HCT116 (cell line): ENCODE measurements at regions not wholly inside any gene's neighbourhood (a gene's known extent, or its start where the extent isn't known, plus 50 kb on each side); places are given as distances from the start of the nearest gene placed in this dataset.

Experiments
- ATAC-seq: fragments of 200-7000 bp; cut with Tn5 transposase; 2 replicates; pipeline ENCODE4 v1.9.1; 2020; ENCODE audit warnings: mild to moderate bottlenecking, moderate library complexity
- BruUV-seq: library from RNA; stranded (reverse); fragments of 400-500 nt; replicated peaks from 2 replicates; lab custom pipeline; 2021; lab: Mats Ljungman, UMichigan
- CTCF ChIA-PET: fragments of 300-600 bp; sonication (Branson Sonifier 250); formaldehyde crosslinking; loops from one replicate; lab custom pipeline; 2021; ENCODE audit warnings: antibody characterized with exemption; lab: Charles Lee
- POLR2A ChIA-PET: fragments of 300-600, 350-600 bp; sonication (Branson Sonifier 250); formaldehyde crosslinking; loops from one replicate; lab custom pipeline; 2021; ENCODE audit warnings: antibody characterized with exemption; lab: Charles Lee
- RAD21 ChIA-PET, 2 experiments: fragments of 300-600 bp; sonication (Branson Sonifier 250); formaldehyde crosslinking; loops; one replicate each; lab custom pipeline; 2023; ENCODE audit warnings: low total read pairs in 2 of 2; ENCODE audit not compliant: uncharacterized antibody in 2 of 2, unreplicated experiment in 2 of 2, low non-redundant PET in 1 of 2; lab: Charles Lee
- DNase-seq: peaks from one replicate; pipeline ENCODE4 v3.0.0-alpha.2; 2010; ENCODE audit warnings: low read depth, low spot score
- H2AFZ ChIP-seq: fragments of 200-600 bp; shearing (Covaris generic), sonication (generic); 2 replicates; pipeline ENCODE4 v1.6.1; 2017; ENCODE audit warnings: low read depth, mixed run types, mixed read lengths, antibody characterized with exemption, low read length; ENCODE audit not compliant: poor library complexity, severe bottlenecking
- H3K27ac ChIP-seq: 2 replicates; pipeline ENCODE4 v1.5.1; 2012; ENCODE audit warnings: low read depth, low read length
- H3K27me3 ChIP-seq: fragments of 200-600 bp; sonication (generic); 2 replicates; pipeline ENCODE4 v1.6.1; 2016; ENCODE audit warnings: mixed run types, low read length, mixed read lengths; ENCODE audit not compliant: insufficient read depth
- H3K36me3 ChIP-seq, 2 experiments: fragments of 200-500 bp in 1 of 2; fragments of 200-600 bp in 1 of 2; sonication (Bioruptor generic) in 1 of 2; sonication (generic) in 1 of 2; 2 replicates each; pipeline versions ENCODE4 v1.5.1 to v1.6.1; 2014 to 2016; ENCODE audit warnings: low read length in 2 of 2, inconsistent platforms in 1 of 2, mixed read lengths in 1 of 2, mixed run types in 1 of 2; ENCODE audit not compliant: insufficient read depth in 2 of 2, control insufficient read depth in 1 of 2
- H3K4me1 ChIP-seq, 2 experiments: fragments of 200-600 bp in 1 of 2; sonication (generic) in 1 of 2; 2 replicates each; pipeline versions ENCODE4 v1.5.1 to v1.6.1; 2012 to 2017; ENCODE audit warnings: low read length in 2 of 2, inconsistent platforms in 1 of 2, mild to moderate bottlenecking in 1 of 2, mixed read lengths in 1 of 2, mixed run types in 1 of 2, moderate library complexity in 1 of 2; ENCODE audit not compliant: insufficient read depth in 2 of 2, control insufficient read depth in 1 of 2
- H3K4me2 ChIP-seq: fragments of 200-600 bp; sonication (generic); 2 replicates; pipeline ENCODE4 v1.6.1; 2017; ENCODE audit warnings: mixed run types, low read length, mixed read lengths
- H3K4me3 ChIP-seq, 2 experiments: fragments of 200-600 bp in 1 of 2; sonication (generic) in 1 of 2; replicated peaks in 1 of 2; 2 replicates each; pipeline ENCODE4 v1.5.1; 2011 to 2016; ENCODE audit warnings: low read length in 2 of 2, control low read depth in 1 of 2, low read depth in 1 of 2, mild to moderate bottlenecking in 1 of 2, mixed read lengths in 1 of 2, mixed run types in 1 of 2
- H3K79me2 ChIP-seq: fragments of 200-600 bp; sonication (generic); 2 replicates; pipeline ENCODE4 v1.6.1; 2017; ENCODE audit warnings: mild to moderate bottlenecking, mixed run types, low read length, moderate library complexity, mixed read lengths; ENCODE audit not compliant: insufficient read depth
- H3K9ac ChIP-seq: fragments of 200-600 bp; sonication (generic); 2 replicates; pipeline ENCODE4 v1.6.1; 2016; ENCODE audit warnings: low read length, mixed read lengths
- H3K9me2 ChIP-seq: fragments of 200-600 bp; sonication (generic), shearing (Covaris generic); 2 replicates; pipeline ENCODE4 v1.6.1; 2017; ENCODE audit warnings: mixed run types, mild to moderate bottlenecking, moderate library complexity; ENCODE audit not compliant: insufficient read depth
- H3K9me3 ChIP-seq, 2 experiments: fragments of 200-500 bp in 1 of 2; fragments of 200-600 bp in 1 of 2; sonication (Bioruptor generic) in 1 of 2; sonication (generic) in 1 of 2; 2 replicates each; pipeline ENCODE4 v1.6.1; 2014 to 2017; ENCODE audit warnings: low read length in 2 of 2, mixed read lengths in 2 of 2, inconsistent platforms in 1 of 2, low read depth in 1 of 2, mild to moderate bottlenecking in 1 of 2, mixed run types in 1 of 2, moderate library complexity in 1 of 2; ENCODE audit not compliant: control insufficient read depth in 1 of 2, insufficient read depth in 1 of 2
- H4K20me1 ChIP-seq: fragments of 200-600 bp; sonication (generic), shearing (Covaris generic); 2 replicates; pipeline ENCODE4 v1.6.1; 2017; ENCODE audit warnings: mixed run types, mild to moderate bottlenecking, moderate library complexity; ENCODE audit not compliant: insufficient read depth
- CBX3 ChIP-seq: IDR thresholded peaks from 2 replicates; pipeline ENCODE4 v1.6.1; 2012; ENCODE audit warnings: low read depth
- CEBPB ChIP-seq: IDR thresholded peaks from 2 replicates; pipeline ENCODE4 v1.6.1; 2012; ENCODE audit warnings: low read depth
- CTCF ChIP-seq, 3 experiments: fragments of 200-600 bp in 1 of 3; sonication (generic) in 1 of 3; IDR thresholded peaks in 2 of 3; conservative IDR thresholded peaks in 1 of 3; 2 replicates each; pipeline ENCODE4 v1.5.1; 2012 to 2017; ENCODE audit warnings: low read depth in 2 of 3, low read length in 2 of 3, antibody characterized with exemption in 1 of 3, borderline replicate concordance in 1 of 3, control low read depth in 1 of 3, mild to moderate bottlenecking in 1 of 3, mixed read lengths in 1 of 3, mixed run types in 1 of 3, moderate library complexity in 1 of 3; ENCODE audit not compliant: insufficient read depth in 1 of 3
- EGR1 ChIP-seq: IDR thresholded peaks from 2 replicates; pipeline ENCODE4 v1.6.1; 2012; ENCODE audit warnings: low read depth
- ELF1 ChIP-seq: IDR thresholded peaks from 2 replicates; pipeline ENCODE4 v1.6.1; 2012; ENCODE audit warnings: low read depth, borderline replicate concordance
- EZH2 ChIP-seq: fragments of 200-600 bp; sonication (generic); IDR thresholded peaks from 2 replicates; pipeline ENCODE4 v1.6.1; 2017; ENCODE audit warnings: antibody characterized with exemption, mixed run types
- EZH2phosphoT487 ChIP-seq: fragments of 200-600 bp; IDR thresholded peaks from 2 replicates; pipeline ENCODE4 v1.6.1; 2018; ENCODE audit warnings: antibody characterized with exemption, borderline replicate concordance
- FOSL1 ChIP-seq: IDR thresholded peaks from 2 replicates; pipeline ENCODE4 v1.6.1; 2012; ENCODE audit warnings: low read depth
- POLR2AphosphoS5 ChIP-seq: IDR thresholded peaks from 2 replicates; pipeline ENCODE4 v1.6.1; 2011; ENCODE audit warnings: mild to moderate bottlenecking, low read depth, low read length, moderate library complexity
- RAD21 ChIP-seq: IDR thresholded peaks from 2 replicates; pipeline ENCODE4 v1.6.1; 2012; ENCODE audit warnings: low read depth, mild to moderate bottlenecking
- REST ChIP-seq: IDR thresholded peaks from 2 replicates; pipeline ENCODE4 v1.6.1; 2012; ENCODE audit warnings: low read depth
- SIN3A ChIP-seq: IDR thresholded peaks from 2 replicates; pipeline ENCODE4 v1.6.1; 2012; ENCODE audit warnings: low read depth
- SP1 ChIP-seq: IDR thresholded peaks from 2 replicates; pipeline ENCODE4 v1.6.1; 2012; ENCODE audit warnings: low read depth
- TCF7L2 ChIP-seq: IDR thresholded peaks from 2 replicates; pipeline ENCODE4 v1.7.0; 2011; ENCODE audit warnings: borderline replicate concordance, inconsistent platforms; ENCODE audit not compliant: insufficient read depth, insufficient read length; ENCODE audit errors: extremely low read depth
- ZFX ChIP-seq: fragments of 450-650 bp; IDR thresholded peaks from 2 replicates; pipeline ENCODE4 v1.6.1; 2017
- ZNF274 ChIP-seq: fragments of 200-500 bp; sonication (Bioruptor generic); IDR thresholded peaks from 2 replicates; pipeline ENCODE4 v1.6.1; 2014; ENCODE audit warnings: mild to moderate bottlenecking, low read depth, low read length, inconsistent platforms
- intact Hi-C: fragments of 100-400 bp; cut with micrococcal nuclease; formaldehyde crosslinking; loops from 2 replicates; pipeline ENCODE4 v1.10.0; 2022
- TF ChIP-seq, protein P1 (sequence below): IDR thresholded peaks from 2 replicates; pipeline ENCODE4 v1.6.1; 2012
- TF ChIP-seq, protein P2 (sequence below): IDR thresholded peaks from 2 replicates; pipeline ENCODE4 v1.6.1; 2011; ENCODE audit warnings: mild to moderate bottlenecking, low read length, moderate library complexity; ENCODE audit not compliant: insufficient replicate concordance; ENCODE audit errors: extremely low read depth
- TF ChIP-seq, protein P3 (sequence below): IDR thresholded peaks from 2 replicates; pipeline ENCODE4 v1.6.1; 2012

DNA sequence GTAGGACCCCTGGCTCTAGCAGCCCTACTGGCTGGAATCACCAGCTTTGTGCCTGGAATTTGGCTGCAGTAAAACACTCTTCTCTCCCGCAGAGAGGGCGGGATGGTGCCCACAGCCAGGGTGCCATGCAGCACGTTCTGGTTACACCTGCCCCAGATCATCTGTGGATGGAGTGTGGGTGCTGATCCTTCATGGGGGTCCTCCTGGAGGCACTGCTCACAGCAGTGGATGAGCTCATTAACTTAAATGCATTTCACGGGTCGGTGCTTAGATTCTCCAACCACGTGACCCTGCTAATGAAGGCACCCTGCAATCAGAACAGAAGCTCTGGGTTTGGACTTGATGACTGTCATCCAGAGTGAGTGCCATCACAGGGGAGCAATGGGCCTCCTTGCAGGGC lies 138.6 kb upstream of the AFDN start:
- no peaks in the 10 kb centered on the region for H3K27me3 ChIP-seq
- RAD21 ChIA-PET, result no interaction called here
- POLR2A ChIA-PET, result no interaction called here

More for the DNA sequence above, 138.6 kb upstream of the AFDN start:
- Histone ChIP-seq H4K20me1 (no peaks in the 10 kb centered on the region), H3K27ac (no peak overlapping the region), H3K9ac (no peak overlapping the region), H3K9me3 (no peaks in the 10 kb centered on the region), H3K4me2 (no peak overlapping the region), H3K79me2 (no peaks in the 10 kb centered on the region)
- no peak for DNase-seq
- ATAC-seq, result no peak
- CTCF ChIA-PET, result no interaction called here
- TF ChIP-seq REST (no peak), ZNF274 (no peak), TCF7L2 (no peak), SP1 (no peak), CEBPB (no peak), FOSL1 (no peak), ZFX (no peak), POLR2AphosphoS5 (no peak), EZH2phosphoT487 (no peak), CBX3 (no peak), EZH2 (no peak), SIN3A (no peak), EGR1 (no peak), RAD21 (no peak), CTCF (IDR thresholded peaks at IDR 0.05 in 2 of 3, conservative IDR thresholded peaks at IDR 0.05 in 1 of 3; ENCODE audit: borderline replicate concordance in 1 of 3, insufficient read depth in 1 of 3, low read depth in 2 of 3, low read length in 2 of 3) (no peak), ELF1 (no peak)
- TF ChIP-seq, protein P1, sequence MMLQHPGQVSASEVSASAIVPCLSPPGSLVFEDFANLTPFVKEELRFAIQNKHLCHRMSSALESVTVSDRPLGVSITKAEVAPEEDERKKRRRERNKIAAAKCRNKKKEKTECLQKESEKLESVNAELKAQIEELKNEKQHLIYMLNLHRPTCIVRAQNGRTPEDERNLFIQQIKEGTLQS, result no peak
- TF ChIP-seq, protein P2, sequence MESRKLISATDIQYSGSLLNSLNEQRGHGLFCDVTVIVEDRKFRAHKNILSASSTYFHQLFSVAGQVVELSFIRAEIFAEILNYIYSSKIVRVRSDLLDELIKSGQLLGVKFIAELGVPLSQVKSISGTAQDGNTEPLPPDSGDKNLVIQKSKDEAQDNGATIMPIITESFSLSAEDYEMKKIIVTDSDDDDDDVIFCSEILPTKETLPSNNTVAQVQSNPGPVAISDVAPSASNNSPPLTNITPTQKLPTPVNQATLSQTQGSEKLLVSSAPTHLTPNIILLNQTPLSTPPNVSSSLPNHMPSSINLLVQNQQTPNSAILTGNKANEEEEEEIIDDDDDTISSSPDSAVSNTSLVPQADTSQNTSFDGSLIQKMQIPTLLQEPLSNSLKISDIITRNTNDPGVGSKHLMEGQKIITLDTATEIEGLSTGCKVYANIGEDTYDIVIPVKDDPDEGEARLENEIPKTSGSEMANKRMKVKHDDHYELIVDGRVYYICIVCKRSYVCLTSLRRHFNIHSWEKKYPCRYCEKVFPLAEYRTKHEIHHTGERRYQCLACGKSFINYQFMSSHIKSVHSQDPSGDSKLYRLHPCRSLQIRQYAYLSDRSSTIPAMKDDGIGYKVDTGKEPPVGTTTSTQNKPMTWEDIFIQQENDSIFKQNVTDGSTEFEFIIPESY, result no peak
- TF ChIP-seq, protein P3, sequence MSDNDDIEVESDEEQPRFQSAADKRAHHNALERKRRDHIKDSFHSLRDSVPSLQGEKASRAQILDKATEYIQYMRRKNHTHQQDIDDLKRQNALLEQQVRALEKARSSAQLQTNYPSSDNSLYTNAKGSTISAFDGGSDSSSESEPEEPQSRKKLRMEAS, result no peak
- TF ChIP-seq, all 23 proteins: peak for 0
- Histone ChIP-seq H3K9me2 (no peaks in the 10 kb centered on the region), H3K4me3 (no peak overlapping the region), H2AFZ (no peak overlapping the region), H3K4me1 (peaks cover 7 to 18% of the 10 kb centered on the region in 2 experiments), H3K36me3 (no peaks in the 10 kb centered on the region)
- BruUV-seq, result no TSS peak
- intact Hi-C loops, result no loop called here
